GM23338 (cell line): ENCODE measurements at regions not wholly inside any gene's neighbourhood (a gene's known extent, or its start where the extent isn't known, plus 50 kb on each side); places are given as distances from the start of the nearest gene placed in this dataset.

ENCODE experiments used
- ATAC-seq: fragments of 200-7000 bp; cut with Tn5 transposase; 3 replicates; pipeline ENCODE4 v1.9.1; 2020
- DNase-seq: peaks from one replicate; pipeline ENCODE4 v3.0.0-alpha.2; 2015; ENCODE audit warnings: low spot score
- H2AFZ ChIP-seq: fragments of 200-600 bp; sonication (generic); 2 replicates; pipeline ENCODE4 v1.8.0; 2016; ENCODE audit warnings: antibody characterized with exemption, mild to moderate bottlenecking, moderate library complexity
- H3F3A ChIP-seq: fragments of 200-600 bp; sonication (generic); replicated peaks from 2 replicates; pipeline ENCODE4 v1.8.0; 2017; ENCODE audit warnings: antibody characterized with exemption, mixed run types, low read depth
- H3K27ac ChIP-seq: fragments of 200-600 bp; sonication (generic); 2 replicates; pipeline ENCODE4 v1.6.1; 2016; ENCODE audit warnings: low read depth
- H3K27me3 ChIP-seq: fragments of 200-600 bp; sonication (generic); 2 replicates; pipeline ENCODE4 v1.8.0; 2016; ENCODE audit warnings: mild to moderate bottlenecking, mixed run types, moderate library complexity; ENCODE audit not compliant: insufficient read depth
- H3K36me3 ChIP-seq: fragments of 200-600 bp; sonication (generic); 2 replicates; pipeline ENCODE4 v1.8.0; 2016; ENCODE audit warnings: mild to moderate bottlenecking; ENCODE audit not compliant: insufficient read depth
- H3K4me1 ChIP-seq: fragments of 200-600 bp; sonication (generic); 2 replicates; pipeline ENCODE4 v1.8.0; 2016; ENCODE audit warnings: mild to moderate bottlenecking, moderate library complexity; ENCODE audit not compliant: insufficient read depth
- H3K4me2 ChIP-seq: fragments of 200-600 bp; sonication (generic); 2 replicates; pipeline ENCODE4 v1.7.1; 2017; ENCODE audit warnings: mixed run types
- H3K4me3 ChIP-seq: fragments of 200-600 bp; sonication (generic); 2 replicates; pipeline ENCODE4 v1.6.1; 2016; ENCODE audit warnings: mixed run types
- H3K79me2 ChIP-seq: fragments of 200-600 bp; sonication (generic); replicated peaks from 2 replicates; pipeline ENCODE4 v1.8.0; 2017; ENCODE audit warnings: mild to moderate bottlenecking; ENCODE audit not compliant: insufficient read depth
- H3K9me2 ChIP-seq: fragments of 200-600 bp; sonication (generic); 2 replicates; pipeline ENCODE4 v1.8.0; 2017; ENCODE audit not compliant: insufficient read depth
- H4K20me1 ChIP-seq: fragments of 200-600 bp; sonication (generic); replicated peaks from 2 replicates; pipeline ENCODE4 v1.8.0; 2017; ENCODE audit warnings: mild to moderate bottlenecking; ENCODE audit not compliant: insufficient read depth
- H3K27ac Mint-ChIP-seq: 2 replicates; pipeline ENCODE4 v1.8.0; 2020; ENCODE audit warnings: inconsistent platforms, mild to moderate bottlenecking, moderate library complexity, mixed read lengths
- H3K27me3 Mint-ChIP-seq: 3 replicates; pipeline ENCODE4 v1.8.0; 2022; ENCODE audit warnings: low read depth, mild to moderate bottlenecking, moderate library complexity, mixed read lengths, inconsistent platforms; ENCODE audit not compliant: insufficient read depth, poor library complexity
- H3K36me3 Mint-ChIP-seq: 3 replicates; pipeline ENCODE4 v1.8.0; 2021; ENCODE audit warnings: low read depth, mild to moderate bottlenecking, inconsistent platforms, moderate library complexity, mixed read lengths
- H3K4me1 Mint-ChIP-seq: 3 replicates; pipeline ENCODE4 v1.8.0; 2020; ENCODE audit warnings: mild to moderate bottlenecking, inconsistent platforms, mixed read lengths
- H3K4me3 Mint-ChIP-seq: 3 replicates; pipeline ENCODE4 v1.8.0; 2021; ENCODE audit warnings: moderate library complexity, mild to moderate bottlenecking, inconsistent platforms, mixed read lengths
- H3K9me3 Mint-ChIP-seq: 3 replicates; pipeline ENCODE4 v1.8.0; 2020; ENCODE audit warnings: moderate library complexity, mild to moderate bottlenecking, inconsistent platforms, mixed read lengths
- CREB1 ChIP-seq: fragments of 250-450 bp; sonication (Bioruptor Pico); IDR thresholded peaks from 2 replicates; pipeline ENCODE4 v1.5.0; 2020; ENCODE audit warnings: low read depth, mild to moderate bottlenecking, moderate library complexity
- NANOG ChIP-seq: IDR thresholded peaks from 2 replicates; pipeline ENCODE4 v1.6.1; 2016; ENCODE audit warnings: antibody characterized with exemption, borderline replicate concordance
- POLR2AphosphoS5 ChIP-seq: IDR thresholded peaks from 2 replicates; pipeline ENCODE4 v1.6.1; 2016; ENCODE audit warnings: antibody characterized with exemption, low read depth
- REST ChIP-seq: IDR thresholded peaks from one replicate; pipeline ENCODE4 v1.6.1; 2018; ENCODE audit warnings: antibody characterized with exemption; ENCODE audit not compliant: unreplicated experiment
- ZNF331 ChIP-seq: fragments of 250-450 bp; sonication (Bioruptor Pico); IDR thresholded peaks from 2 replicates; pipeline ENCODE4 v1.5.0; 2020; ENCODE audit warnings: low read depth, mild to moderate bottlenecking, moderate library complexity
- ZNF462 ChIP-seq: fragments of 250-450 bp; sonication (Bioruptor Pico); IDR thresholded peaks from 2 replicates; pipeline ENCODE4 v1.5.0; 2020; ENCODE audit warnings: mild to moderate bottlenecking, moderate library complexity

- TF ChIP-seq ZNF462: no peak
- no peak for TF ChIP-seq REST
- no peak for TF ChIP-seq POLR2AphosphoS5
- no peak for TF ChIP-seq ZNF331
These were observed 915.7 kb upstream of the GRIA3 start (continued) for GRCh38 chrX:122268353-122268752.

DNA sequence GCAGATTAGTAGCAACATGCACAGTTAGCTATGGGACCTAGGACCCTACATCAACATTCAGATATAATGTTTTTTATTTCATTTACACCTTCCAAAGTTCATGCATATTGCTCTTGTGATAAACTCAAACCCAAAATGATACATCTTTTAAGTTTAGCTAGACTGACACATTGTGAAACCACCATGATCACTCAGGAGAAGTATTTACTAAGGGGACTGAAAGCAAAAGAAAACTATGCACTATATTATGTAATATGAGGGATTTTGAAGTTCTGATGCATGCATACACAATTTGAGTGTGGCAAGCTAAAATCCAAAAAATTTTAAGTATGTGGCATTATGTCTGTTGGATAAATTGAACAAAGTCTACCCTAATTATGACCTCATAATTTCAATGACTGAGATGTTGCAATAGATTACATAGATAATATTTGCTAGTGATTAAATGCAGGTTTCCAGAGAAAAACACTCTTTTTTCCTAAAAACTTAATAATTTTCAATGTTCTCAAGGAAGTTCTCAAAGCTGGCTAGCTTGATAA lies 914.8 kb upstream of the GRIA3 start:
- no peaks in the 10 kb centered on the region for H3K4me1 Mint-ChIP-seq
- no peaks in the 10 kb centered on the region for H3K9me2 ChIP-seq
- ATAC-seq (no peak), DNase-seq (no peak)
- no peak overlapping the region for H3K4me3 ChIP-seq
- no peaks in the 10 kb centered on the region for H3K27me3 ChIP-seq
- H3K4me1 ChIP-seq: no peaks in the 10 kb centered on the region
- H3K36me3 Mint-ChIP-seq: no peaks in the 10 kb centered on the region
- no peak overlapping the region for H3K27ac Mint-ChIP-seq
- no peaks in the 10 kb centered on the region for H3K9me3 Mint-ChIP-seq
- no peaks in the 10 kb centered on the region for H3K36me3 ChIP-seq
- no peak overlapping the region for H3K4me2 ChIP-seq
- no peaks in the 10 kb centered on the region for H4K20me1 ChIP-seq
- H3F3A ChIP-seq: no peaks in the 10 kb centered on the region
- H3K79me2 ChIP-seq: no peaks in the 10 kb centered on the region
- H3K27me3 Mint-ChIP-seq: no peaks in the 10 kb centered on the region
- no peak overlapping the region for H3K27ac ChIP-seq
- H2AFZ ChIP-seq: no peak overlapping the region
- no peak overlapping the region for H3K4me3 Mint-ChIP-seq
- TF ChIP-seq NANOG (no peak), CREB1 (no peak), ZNF462 (no peak)
